ENCODE measurements at regions not wholly inside any gene's neighbourhood (a gene's known extent, or its start where the extent isn't known, plus 50 kb on each side); places are given as distances from the start of the nearest gene placed in this dataset.

GRCh38 chr12:46101485-46101869, 111.1 kb upstream of the SCAF11 start:
- DNase-seq (ENCODE audit: extremely low spot score, unreplicated experiment): no peak
- no peaks in the 10 kb centered on the region for H3K36me3 Mint-ChIP-seq
- H3K27ac Mint-ChIP-seq: no peak overlapping the region
- H3K27me3 Mint-ChIP-seq: peaks cover 6% of the 10 kb centered on the region
- TF ChIP-seq, protein P1, sequence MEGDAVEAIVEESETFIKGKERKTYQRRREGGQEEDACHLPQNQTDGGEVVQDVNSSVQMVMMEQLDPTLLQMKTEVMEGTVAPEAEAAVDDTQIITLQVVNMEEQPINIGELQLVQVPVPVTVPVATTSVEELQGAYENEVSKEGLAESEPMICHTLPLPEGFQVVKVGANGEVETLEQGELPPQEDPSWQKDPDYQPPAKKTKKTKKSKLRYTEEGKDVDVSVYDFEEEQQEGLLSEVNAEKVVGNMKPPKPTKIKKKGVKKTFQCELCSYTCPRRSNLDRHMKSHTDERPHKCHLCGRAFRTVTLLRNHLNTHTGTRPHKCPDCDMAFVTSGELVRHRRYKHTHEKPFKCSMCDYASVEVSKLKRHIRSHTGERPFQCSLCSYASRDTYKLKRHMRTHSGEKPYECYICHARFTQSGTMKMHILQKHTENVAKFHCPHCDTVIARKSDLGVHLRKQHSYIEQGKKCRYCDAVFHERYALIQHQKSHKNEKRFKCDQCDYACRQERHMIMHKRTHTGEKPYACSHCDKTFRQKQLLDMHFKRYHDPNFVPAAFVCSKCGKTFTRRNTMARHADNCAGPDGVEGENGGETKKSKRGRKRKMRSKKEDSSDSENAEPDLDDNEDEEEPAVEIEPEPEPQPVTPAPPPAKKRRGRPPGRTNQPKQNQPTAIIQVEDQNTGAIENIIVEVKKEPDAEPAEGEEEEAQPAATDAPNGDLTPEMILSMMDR (conservative IDR thresholded peaks at IDR 0.05): no peak
- H3K4me3 Mint-ChIP-seq: no peak overlapping the region
- H3K4me1 Mint-ChIP-seq (ENCODE audit: unreplicated experiment): no peaks in the 10 kb centered on the region
- H3K9me3 Mint-ChIP-seq: no peaks in the 10 kb centered on the region

DNA sequence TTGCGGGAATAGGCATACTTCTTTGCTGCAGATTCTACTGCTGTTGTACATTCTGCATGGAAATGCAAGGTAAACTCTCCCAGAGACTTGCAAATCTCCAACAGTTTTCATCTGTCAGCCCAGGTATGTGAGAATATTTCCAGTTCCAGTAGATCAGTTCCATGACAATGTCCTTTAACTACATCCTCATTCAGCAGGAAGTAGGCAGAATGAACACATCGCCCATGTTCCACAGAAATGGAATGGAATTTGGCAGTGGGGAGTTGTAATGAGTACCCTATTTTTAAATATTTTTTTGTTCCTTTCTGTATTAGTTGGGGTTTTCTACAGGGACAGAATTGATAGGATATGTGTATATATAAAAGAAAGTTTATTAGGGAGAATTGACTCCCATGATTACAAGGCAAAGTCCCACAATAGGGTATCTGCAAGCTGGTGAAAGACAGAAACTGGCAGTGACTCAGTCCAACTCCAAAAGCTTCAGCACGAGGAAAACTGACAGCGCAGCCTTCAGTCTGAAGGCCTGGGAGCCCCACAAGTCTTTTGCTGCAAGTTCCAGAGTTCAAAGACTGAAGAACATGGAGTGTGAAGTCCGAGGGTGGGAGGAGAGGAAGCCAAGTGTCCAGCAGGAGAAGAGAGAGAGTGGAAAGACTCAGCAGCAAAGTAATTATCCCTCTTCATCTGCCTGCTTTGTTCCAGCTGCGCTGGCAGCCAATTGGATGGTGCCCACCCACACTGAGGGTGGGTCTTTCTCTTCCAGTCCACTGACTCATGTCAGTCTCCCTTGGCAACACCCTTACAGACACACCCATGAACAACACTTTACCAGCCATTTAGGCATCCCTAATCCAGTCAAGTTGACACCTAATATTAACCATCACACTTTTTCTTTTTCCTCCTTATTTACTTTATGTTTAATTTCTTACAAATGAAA, 110.4 kb upstream of the SCAF11 start:
- Mint-ChIP-seq H3K4me3 (no peak overlapping the region), H3K36me3 (no peaks in the 10 kb centered on the region), H3K4me1 (ENCODE audit: unreplicated experiment) (no peaks in the 10 kb centered on the region), H3K27ac (no peak overlapping the region), H3K27me3 (peaks cover 6% of the 10 kb centered on the region), H3K9me3 (no peaks in the 10 kb centered on the region)
- TF ChIP-seq, protein P1 (conservative IDR thresholded peaks at IDR 0.05): no peak
- DNase-seq (ENCODE audit: extremely low spot score, unreplicated experiment): no peak

- H3K27ac Mint-ChIP-seq: no peak overlapping the region
- H3K27me3 Mint-ChIP-seq: peaks cover 10% of the 10 kb centered on the region
- no peak for DNase-seq (ENCODE audit: extremely low spot score, unreplicated experiment)
- TF ChIP-seq, protein P1 (conservative IDR thresholded peaks at IDR 0.05): no peak
- peaks cover 15% of the 10 kb centered on the region for H3K9me3 Mint-ChIP-seq
- no peaks in the 10 kb centered on the region for H3K4me1 Mint-ChIP-seq (ENCODE audit: unreplicated experiment)
- H3K36me3 Mint-ChIP-seq: peaks cover 4% of the 10 kb centered on the region
- no peak overlapping the region for H3K4me3 Mint-ChIP-seq
Observed at GRCh38 chr12:46089414-46090162, 99.2 kb upstream of the SCAF11 start.

- no peak for DNase-seq (ENCODE audit: extremely low spot score, unreplicated experiment)
- Mint-ChIP-seq H3K9me3 (peaks cover 15% of the 10 kb centered on the region), H3K4me1 (ENCODE audit: unreplicated experiment) (no peaks in the 10 kb centered on the region), H3K27ac (no peak overlapping the region), H3K4me3 (no peak overlapping the region), H3K36me3 (peaks cover 4% of the 10 kb centered on the region), H3K27me3 (peaks cover 5% of the 10 kb centered on the region)
- TF ChIP-seq, protein P1 (conservative IDR thresholded peaks at IDR 0.05): no peak
Observed at GRCh38 chr12:46087916-46088439, 97.6 kb upstream of the SCAF11 start.

DNA sequence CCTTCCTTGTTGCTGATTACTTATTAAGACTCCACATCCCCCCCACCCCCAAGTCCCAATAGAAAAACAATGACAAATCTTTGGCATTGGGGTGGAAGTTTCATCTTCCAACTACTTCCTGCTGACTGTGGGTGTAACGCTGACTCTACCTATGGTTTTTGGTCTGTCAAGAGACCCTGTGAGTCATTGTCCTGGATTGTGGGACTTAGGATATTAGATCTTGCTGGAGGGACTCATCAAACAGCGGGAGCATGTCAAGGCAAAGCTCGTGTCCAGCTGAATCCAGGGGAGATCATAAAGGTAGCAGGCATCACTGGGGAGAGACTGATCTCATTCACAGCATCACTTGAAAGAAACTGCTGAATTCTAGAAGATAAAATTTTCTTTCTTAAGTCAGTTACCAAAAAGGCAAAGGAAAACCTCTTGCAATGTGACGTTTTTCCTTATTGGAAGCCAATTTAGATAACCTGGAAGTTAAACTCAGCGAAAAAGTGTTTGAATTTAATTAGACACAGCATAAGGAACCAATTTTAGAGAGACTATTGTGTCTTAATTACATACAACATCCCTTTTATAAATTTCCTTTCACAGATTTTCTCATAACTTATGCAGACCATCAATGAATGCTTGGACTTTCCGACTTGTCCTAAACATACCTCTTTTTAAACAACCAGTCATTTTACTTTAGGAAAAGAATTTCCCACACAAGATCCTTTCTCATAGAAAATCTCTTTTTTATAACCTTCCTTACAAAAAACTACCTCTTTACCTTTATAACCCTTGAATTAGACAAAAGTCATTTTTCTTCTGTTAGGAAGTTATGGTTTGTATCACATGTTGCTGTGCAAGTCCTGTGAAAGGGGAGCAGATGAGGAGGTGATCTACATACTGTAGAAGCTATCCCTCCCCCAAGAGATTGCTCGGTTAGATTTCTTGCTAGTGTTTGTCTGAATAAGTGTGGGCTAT, 94.6 kb upstream of the SCAF11 start:
- no peak overlapping the region for H3K4me3 Mint-ChIP-seq
- TF ChIP-seq, protein P1 (conservative IDR thresholded peaks at IDR 0.05): no peak
- no peaks in the 10 kb centered on the region for H3K4me1 Mint-ChIP-seq (ENCODE audit: unreplicated experiment)
- no peak for DNase-seq (ENCODE audit: extremely low spot score, unreplicated experiment)
- peaks cover 4% of the 10 kb centered on the region for H3K36me3 Mint-ChIP-seq
- peaks cover 15% of the 10 kb centered on the region for H3K9me3 Mint-ChIP-seq
- H3K27me3 Mint-ChIP-seq: peaks cover 5% of the 10 kb centered on the region
- H3K27ac Mint-ChIP-seq: no peak overlapping the region
